ENCODE measurements at regions not wholly inside any gene's neighbourhood (a gene's known extent, or its start where the extent isn't known, plus 50 kb on each side); places are given as distances from the start of the nearest gene placed in this dataset.

GRCh38 chr6:98467091-98467490, 367.3 kb upstream of the POU3F2 start:
- DNase-seq (ENCODE audit: low read depth) = no peak

DNA sequence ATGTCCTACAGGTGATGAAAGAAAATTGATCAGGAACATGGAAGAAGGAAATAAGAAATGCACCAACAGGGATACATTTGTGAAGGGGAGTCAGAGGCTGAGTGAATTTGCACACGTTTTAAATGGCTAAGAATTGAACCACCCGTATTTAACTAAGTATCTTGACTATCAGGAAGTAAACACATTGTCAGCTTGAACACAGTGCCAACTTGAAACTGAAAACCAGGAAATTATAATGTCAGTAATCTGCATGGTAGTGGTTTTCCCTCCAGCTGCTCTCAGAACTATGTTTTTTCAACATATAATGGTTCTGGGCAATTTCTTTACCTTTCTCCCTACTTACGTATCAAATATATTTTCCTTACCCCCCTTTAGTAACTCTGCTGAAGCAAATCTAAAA, 366.5 kb upstream of the POU3F2 start:
- DNase-seq (ENCODE audit: low read depth) = no peak

DNA sequence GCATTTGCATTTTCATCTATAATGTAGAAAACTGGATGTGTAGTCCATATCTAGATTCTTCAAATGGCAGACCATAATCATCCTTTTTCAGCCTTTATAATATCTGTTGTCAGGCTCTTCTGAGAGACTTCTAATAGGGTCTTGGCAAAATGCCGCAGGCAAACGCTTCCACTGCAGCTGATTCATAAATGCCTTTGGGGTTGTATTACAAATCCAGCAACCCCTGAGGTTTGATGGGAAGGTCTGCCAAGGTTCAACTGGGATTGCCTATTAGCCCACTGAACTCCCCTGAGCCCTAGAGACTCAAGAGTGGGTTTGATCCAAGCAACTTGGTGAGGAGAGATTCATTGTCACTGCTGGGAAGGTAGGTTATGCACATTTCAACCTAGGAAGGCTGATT, 365.2 kb upstream of the POU3F2 start:
- DNase-seq (ENCODE audit: low read depth) = no peak

GRCh38 chr6:98470821-98471220, 363.6 kb upstream of the POU3F2 start:
- no peak for DNase-seq (ENCODE audit: low read depth)

- DNase-seq (ENCODE audit: low read depth) = no peak
Observed at GRCh38 chr6:98471444-98471843, 362.9 kb upstream of the POU3F2 start.

DNA sequence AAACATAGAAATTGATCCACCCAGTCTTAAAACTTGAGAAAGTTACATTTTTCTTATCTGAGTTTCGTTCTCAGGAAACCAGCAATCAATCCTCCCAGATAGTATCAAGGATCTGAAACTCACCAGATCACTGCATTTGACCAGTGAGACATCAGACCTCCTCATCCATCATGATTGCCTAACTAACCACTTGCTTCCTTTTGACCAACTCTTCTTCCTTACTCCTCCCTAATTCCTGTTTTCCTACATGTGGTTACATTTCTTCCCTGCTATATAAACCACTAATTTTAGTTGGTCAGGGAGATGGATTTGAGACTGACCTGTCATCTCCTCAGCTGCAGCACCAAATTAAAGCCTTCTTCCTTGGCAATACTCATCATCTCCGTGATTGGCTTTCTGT, 357.1 kb upstream of the POU3F2 start:
- no peak for DNase-seq (ENCODE audit: low read depth)

- no peak for DNase-seq (ENCODE audit: low read depth)
Observed at GRCh38 chr6:98484696-98485095, 349.7 kb upstream of the POU3F2 start.

DNA sequence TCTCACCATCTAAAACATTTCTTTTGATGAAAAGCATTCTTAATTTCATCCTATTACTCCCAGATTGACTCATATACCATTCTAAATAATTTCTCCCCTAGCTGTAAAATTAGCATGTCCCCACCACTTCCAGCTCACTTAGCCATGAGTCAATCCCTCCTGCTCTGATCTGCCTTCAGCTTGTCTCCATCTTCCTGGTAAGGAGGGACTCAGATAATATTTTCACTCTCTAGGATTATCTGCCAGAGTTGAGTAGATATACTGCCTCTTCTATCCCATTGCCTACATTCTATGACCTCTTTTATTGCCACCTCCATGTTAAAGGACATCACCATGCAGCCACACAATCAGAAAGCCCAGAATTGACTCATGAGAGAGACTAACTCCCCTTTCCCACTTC, 348.8 kb upstream of the POU3F2 start:
- DNase-seq (ENCODE audit: low read depth) = no peak

DNA sequence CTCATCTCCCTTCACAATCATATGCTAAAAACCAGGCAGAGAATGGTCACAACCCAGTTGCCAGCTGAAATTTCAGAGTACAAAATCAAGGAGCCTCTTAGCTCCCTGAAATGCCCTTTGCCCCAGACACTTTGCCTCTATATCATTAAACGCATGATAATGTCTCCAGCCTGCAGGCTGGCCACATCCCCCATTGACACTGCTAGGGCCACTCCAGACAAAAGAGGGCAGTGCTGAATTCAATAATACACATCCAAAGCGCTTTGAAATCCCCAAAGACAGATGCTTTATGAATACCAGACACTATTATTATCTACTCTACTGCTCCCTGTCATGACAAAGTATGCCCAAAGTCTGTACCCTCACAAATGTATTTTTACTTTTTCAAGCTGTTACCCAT, 348.3 kb upstream of the POU3F2 start:
- DNase-seq (ENCODE audit: low read depth) = no peak

DNA sequence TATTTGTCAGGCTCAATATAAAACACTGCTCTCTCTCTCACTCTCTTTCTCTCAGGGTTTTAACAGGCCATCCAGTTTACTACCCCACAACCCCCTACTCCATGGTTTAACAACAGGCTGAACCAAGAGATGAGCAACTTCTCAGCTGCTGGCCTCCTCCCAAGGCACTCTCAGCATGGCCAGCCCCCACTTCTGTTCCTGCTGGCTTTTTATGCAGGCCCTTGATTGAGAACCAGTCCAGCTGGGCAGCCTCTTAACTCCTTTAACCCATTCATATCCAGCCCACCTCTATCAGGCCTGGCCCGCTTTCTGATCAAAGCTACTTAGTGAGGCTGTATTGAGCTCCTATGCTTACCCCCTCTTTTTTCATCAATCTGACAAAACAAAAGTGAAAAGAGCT, 346.8 kb upstream of the POU3F2 start:
- DNase-seq (ENCODE audit: low read depth) = no peak

DNA sequence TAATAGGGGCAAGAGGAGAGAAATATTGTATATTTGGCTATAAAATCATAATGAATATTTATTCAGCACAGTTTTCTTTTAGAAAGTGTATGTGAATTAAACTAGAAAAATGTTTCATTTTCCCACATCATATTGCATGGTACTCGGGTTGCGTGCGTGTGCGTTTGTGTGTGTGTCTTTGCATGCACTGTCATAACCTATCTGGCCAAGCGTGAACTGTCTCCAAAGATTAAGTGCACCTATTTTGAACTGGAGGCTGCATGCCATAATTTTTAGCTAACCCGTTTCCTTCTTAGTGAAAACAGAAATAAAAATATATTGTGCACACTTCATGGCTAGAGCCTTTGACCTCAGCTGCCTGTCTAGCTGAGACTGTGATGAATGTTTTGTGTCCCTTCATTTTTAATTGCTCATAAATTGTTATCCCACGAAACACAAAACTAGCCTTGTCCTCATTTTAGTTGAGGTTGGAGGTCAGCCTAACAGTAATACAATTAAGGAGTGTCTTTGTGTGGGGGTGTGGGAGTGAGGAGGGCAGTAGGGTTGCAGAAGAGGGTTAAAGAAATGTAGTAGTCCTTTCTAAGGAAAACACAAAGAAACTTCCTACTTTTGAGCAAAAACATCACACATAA, 336.1 kb upstream of the POU3F2 start:
- DNase-seq (ENCODE audit: low read depth) = no peak

DNA sequence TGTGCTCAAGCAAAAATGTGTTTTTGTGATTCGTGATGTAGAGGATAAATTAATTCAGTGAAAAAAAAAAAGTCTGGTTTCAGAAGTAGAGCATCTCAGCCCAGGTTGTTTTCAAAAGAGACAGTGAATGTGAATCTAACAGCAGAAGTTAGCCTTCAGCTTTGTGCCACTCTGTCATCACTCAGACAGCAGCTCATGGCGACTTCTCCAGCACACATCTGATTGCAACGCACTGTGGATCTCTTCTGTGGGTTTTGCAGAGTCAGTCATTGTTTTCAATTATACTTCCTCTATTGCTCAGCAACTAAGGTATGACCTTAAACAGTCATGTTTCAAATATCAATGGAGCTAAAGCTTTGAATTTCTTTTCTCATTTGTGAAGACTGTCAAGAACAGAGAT, 335.5 kb upstream of the POU3F2 start:
- DNase-seq (ENCODE audit: low read depth) = no peak

DNA sequence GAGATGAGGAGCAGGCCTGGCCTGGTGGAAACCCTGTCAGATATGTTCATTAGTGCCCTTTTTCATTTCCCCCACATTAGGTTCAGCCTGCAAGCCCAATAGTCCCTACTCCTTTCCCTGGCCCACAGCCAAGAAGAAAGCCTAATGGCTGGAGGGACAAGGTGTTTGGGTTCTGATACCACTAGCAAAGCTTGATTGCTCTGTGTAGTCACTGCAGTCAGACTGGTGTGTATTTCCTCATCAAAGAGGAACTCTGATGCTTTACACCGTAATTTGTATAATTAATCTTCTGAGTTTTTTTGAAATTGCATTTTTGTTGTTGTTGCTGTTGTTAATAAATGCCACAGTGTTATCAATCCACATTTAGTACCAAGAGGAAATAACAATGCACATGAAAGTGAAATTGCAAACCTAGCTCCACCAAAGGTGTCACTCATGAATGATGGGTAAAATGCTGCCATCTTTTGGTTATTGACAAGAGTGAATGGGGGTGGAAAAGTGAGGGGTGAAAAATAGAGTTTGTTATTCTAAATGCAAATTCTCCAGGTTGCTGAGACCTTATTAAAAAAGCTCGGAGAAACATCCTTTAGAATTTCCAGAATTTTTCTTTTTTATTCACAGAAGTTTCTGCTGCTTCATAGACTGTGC, 320.2 kb upstream of the POU3F2 start:
- DNase-seq (ENCODE audit: low read depth) = no peak

DNA sequence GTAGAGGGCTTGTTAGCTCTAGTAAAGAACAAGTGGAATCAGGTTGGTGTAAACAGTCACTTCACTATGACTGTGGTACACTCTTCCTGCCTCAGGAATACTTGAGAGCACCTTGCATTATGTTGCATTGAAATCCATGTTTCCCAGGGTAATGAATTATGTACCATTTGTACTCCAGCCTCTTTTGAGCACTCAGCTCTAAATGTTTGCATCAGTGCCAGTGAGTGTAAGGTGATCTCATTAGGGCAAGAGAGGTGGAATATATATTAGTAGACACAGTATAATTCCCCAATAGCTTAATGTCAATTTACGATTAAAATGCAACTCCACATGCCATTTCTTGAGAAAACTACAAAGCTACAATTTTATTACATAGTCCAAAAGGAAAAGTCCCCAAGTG, 319.6 kb upstream of the POU3F2 start:
- no peak for DNase-seq (ENCODE audit: low read depth)

DNA sequence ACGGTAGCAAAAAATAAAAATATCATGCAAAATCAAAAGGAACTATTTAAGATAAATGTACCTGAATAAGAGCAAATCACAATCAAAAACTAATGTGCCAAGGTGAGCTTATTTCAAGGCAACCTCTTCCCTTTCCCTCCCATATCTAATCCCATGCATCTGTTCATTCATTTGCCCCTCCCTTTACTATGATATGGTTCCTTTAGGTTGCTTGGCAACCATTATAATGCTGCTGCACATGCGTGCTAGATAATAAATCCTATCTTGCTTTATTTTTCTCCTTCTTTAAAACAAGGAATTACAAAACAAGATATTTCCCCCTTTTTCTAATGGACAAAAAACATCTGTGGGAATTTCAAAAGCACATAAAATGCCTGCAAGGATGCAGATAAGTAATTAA, 318.2 kb upstream of the POU3F2 start:
- DNase-seq (ENCODE audit: low read depth) = no peak

- no peak for DNase-seq (ENCODE audit: low read depth)
Observed at GRCh38 chr6:98516866-98517265, 317.5 kb upstream of the POU3F2 start.

- DNase-seq (ENCODE audit: low read depth) = no peak
Observed at GRCh38 chr6:98525860-98526259, 308.5 kb upstream of the POU3F2 start.

GRCh38 chr6:98526465-98526864, 307.9 kb upstream of the POU3F2 start:
- DNase-seq (ENCODE audit: low read depth) = no peak

GRCh38 chr6:98529364-98529763, 305.0 kb upstream of the POU3F2 start:
- no peak for DNase-seq (ENCODE audit: low read depth)

- DNase-seq (ENCODE audit: low read depth) = no peak
Observed at GRCh38 chr6:98530732-98531131, 303.6 kb upstream of the POU3F2 start.

DNA sequence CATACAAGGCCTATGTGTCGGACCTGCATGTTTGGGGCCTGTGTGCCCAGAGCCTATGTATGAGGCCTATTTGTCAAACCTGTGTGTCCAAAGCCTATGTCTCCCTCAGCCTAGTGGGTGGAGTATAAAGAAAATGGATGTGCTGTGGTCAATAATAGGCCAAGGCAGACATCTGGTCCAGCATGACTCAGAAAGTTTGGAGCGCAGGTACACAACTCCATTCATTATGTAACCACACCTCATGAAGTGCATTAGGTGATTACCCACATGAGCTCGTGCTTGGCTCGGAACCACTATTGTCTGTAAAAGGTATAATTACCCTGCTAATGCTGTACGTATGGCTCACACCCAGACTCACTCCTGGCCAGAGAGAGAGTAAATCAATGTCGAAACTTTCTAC, 302.4 kb upstream of the POU3F2 start:
- DNase-seq (ENCODE audit: low read depth) = no peak

DNA sequence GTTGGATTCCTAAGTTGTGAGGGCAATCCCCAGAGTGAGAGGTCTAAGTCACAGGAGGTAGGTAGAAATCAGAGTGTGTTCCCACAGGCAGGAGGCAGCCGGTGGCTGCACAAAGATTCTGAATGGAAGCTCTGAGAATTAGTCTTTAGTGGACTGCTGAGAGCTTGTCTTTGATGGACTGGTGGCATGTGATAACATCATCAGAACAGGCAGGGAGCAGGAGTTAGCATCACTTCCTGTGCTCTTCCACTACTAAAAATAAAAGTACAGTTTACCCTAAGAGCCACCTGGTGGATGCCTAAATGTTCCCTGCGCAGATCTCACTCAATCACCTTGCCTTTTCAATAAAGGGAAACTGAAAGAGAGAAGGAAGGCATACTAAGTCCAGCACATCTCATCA, 294.6 kb upstream of the POU3F2 start:
- DNase-seq (ENCODE audit: low read depth) = no peak

DNA sequence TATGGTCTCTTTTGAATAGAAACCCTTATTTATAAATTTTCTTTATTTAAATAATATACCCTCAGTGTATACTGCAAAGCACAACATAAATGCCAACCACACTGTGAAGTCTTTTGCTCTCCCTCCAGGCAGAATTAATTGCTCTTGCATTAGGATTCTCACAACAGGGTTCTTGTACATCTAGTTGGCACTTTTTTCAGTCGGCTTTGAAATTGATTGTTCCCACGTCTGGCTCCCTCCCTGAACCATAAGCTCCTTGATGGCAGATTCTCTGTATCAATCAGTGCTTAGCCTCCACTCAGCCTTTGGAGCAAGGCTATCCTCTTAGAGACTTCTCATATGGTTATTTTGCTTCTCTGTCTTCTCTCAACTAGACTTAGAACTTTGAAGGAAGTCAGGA, 288.0 kb upstream of the POU3F2 start:
- no peak for DNase-seq (ENCODE audit: low read depth)

GRCh38 chr6:98547151-98547550, 287.2 kb upstream of the POU3F2 start:
- no peak for DNase-seq (ENCODE audit: low read depth)
